ENCODE measurements at regions not wholly inside any gene's neighbourhood (a gene's known extent, or its start where the extent isn't known, plus 50 kb on each side); places are given as distances from the start of the nearest gene placed in this dataset.
A peak's percentile ranks its signal among the peaks of the same experiment; 100 is the strongest.

- H3K27ac ChIP-seq, result no peak overlapping the region
- TF ChIP-seq, protein P1, sequence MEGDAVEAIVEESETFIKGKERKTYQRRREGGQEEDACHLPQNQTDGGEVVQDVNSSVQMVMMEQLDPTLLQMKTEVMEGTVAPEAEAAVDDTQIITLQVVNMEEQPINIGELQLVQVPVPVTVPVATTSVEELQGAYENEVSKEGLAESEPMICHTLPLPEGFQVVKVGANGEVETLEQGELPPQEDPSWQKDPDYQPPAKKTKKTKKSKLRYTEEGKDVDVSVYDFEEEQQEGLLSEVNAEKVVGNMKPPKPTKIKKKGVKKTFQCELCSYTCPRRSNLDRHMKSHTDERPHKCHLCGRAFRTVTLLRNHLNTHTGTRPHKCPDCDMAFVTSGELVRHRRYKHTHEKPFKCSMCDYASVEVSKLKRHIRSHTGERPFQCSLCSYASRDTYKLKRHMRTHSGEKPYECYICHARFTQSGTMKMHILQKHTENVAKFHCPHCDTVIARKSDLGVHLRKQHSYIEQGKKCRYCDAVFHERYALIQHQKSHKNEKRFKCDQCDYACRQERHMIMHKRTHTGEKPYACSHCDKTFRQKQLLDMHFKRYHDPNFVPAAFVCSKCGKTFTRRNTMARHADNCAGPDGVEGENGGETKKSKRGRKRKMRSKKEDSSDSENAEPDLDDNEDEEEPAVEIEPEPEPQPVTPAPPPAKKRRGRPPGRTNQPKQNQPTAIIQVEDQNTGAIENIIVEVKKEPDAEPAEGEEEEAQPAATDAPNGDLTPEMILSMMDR (IDR thresholded peaks at IDR 0.05), result no peak
- TF ChIP-seq POLR2A (IDR thresholded peaks at IDR 0.05), result no peak
- intact Hi-C loops (cut with DNase I), result no loop called here
- H3K36me3 ChIP-seq (replicated peaks in 1 of 2), result no peaks in the 10 kb centered on the region
- no peaks in the 10 kb centered on the region for H3K9me3 ChIP-seq (replicated peaks in 1 of 3)
- no peak overlapping the region for H3K4me3 ChIP-seq
- H3K4me1 ChIP-seq (replicated peaks in 1 of 2), result no peaks in the 10 kb centered on the region
- peak in 3 of 7 donors; percentile 8 to 33 (median 24) for DNase-seq
- peaks cover 26% of the 10 kb centered on the region for H3K27me3 ChIP-seq
- WGBS, 4 donors, result 46 to 52% (median 49%) methylated on average over 8 to 11 of the region's 11 CpGs
Observed at GRCh38 chr1:34378968-34379856, 202.5 kb downstream of the C1orf94 start.

GRCh38 chr1:34379911-34380310 lies 203.2 kb downstream of the C1orf94 start:
- 73 to 77% (median 75%) methylated on average over 4 of the region's 4 CpGs for WGBS, 4 donors
- H3K4me1 ChIP-seq (replicated peaks in 1 of 2), result no peaks in the 10 kb centered on the region
- no peaks in the 10 kb centered on the region for H3K9me3 ChIP-seq (replicated peaks in 1 of 3)
- H3K4me3 ChIP-seq, result no peak overlapping the region
- no peaks in the 10 kb centered on the region for H3K36me3 ChIP-seq (replicated peaks in 1 of 2)
- H3K27ac ChIP-seq, result no peak overlapping the region
- no peak for TF ChIP-seq POLR2A (IDR thresholded peaks at IDR 0.05)
- TF ChIP-seq, protein P1 (IDR thresholded peaks at IDR 0.05), result no peak
- intact Hi-C loops (cut with DNase I), result no loop called here
- no peak for DNase-seq
- peaks cover 26% of the 10 kb centered on the region for H3K27me3 ChIP-seq

GRCh38 chr1:34380526-34381124 lies 203.9 kb downstream of the C1orf94 start:
- Histone ChIP-seq H3K36me3 (replicated peaks in 1 of 2) (no peaks in the 10 kb centered on the region), H3K27ac (no peak overlapping the region), H3K9me3 (replicated peaks in 1 of 3) (no peaks in the 10 kb centered on the region), H3K27me3 (peaks cover 26% of the 10 kb centered on the region), H3K4me1 (replicated peaks in 1 of 2) (no peaks in the 10 kb centered on the region), H3K4me3 (no peak overlapping the region)
- TF ChIP-seq, protein P1 (IDR thresholded peaks at IDR 0.05), result no peak
- TF ChIP-seq POLR2A (IDR thresholded peaks at IDR 0.05), result no peak
- 59 to 63% (median 62%) methylated on average over 12 of the region's 12 CpGs for WGBS, 4 donors
- intact Hi-C loops (cut with DNase I), result no loop called here
- DNase-seq, result no peak

DNA sequence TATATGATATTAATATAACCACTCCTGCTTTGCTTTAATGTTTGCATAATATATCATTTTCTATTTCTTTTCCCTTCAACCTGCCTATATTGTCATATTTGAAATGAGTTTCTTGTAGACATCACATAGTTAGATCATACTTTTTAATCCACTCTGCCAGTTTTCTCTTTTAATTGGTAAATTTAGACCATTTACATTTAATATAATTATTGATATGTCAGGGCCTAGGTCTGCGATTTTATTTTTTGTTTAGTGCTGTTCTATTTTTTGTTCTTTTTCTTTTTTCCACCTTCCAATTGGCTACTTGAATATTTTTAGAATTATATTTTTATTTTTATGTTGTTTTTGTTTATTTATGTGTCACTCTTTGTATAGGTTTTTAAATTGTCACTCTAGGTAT lies 213.3 kb downstream of the C1orf94 start:
- DNase-seq, result no peak
- Histone ChIP-seq H3K36me3 (replicated peaks in 1 of 2) (no peaks in the 10 kb centered on the region), H3K9me3 (replicated peaks in 1 of 3) (peaks cover 0 to 8% (median 0%) of the 10 kb centered on the region in 3 donors), H3K27me3 (no peaks in the 10 kb centered on the region), H3K4me1 (replicated peaks in 1 of 2) (no peaks in the 10 kb centered on the region), H3K4me3 (no peak overlapping the region), H3K27ac (no peak overlapping the region)
- 73 to 91% (median 80%) methylated on average over 1 of the region's 1 CpG for WGBS, 4 donors
- TF ChIP-seq, protein P1 (IDR thresholded peaks at IDR 0.05), result no peak
- TF ChIP-seq POLR2A (IDR thresholded peaks at IDR 0.05), result no peak
- intact Hi-C loops (cut with DNase I), result no loop called here

All from adrenal gland (tissue), 9 donors.